Suprapubic skin (tissue), 3 donors: ENCODE measurements at regions not wholly inside any gene's neighbourhood (a gene's known extent, or its start where the extent isn't known, plus 50 kb on each side); places are given as distances from the start of the nearest gene placed in this dataset.

Experiments
- EP300 ChIP-seq: sonication (generic); formaldehyde crosslinking; IDR thresholded peaks from one replicate; pipeline ENCODE4 v1.6.1; 2017; ENCODE audit warnings: antibody characterized with exemption
- POLR2A ChIP-seq, 2 donors: fragments of 450-650 bp; IDR thresholded peaks; one replicate each; pipeline ENCODE4 v1.6.1; 2017; ENCODE audit warnings: antibody characterized with exemption in 2 of 2, mild to moderate bottlenecking in 2 of 2, moderate library complexity in 2 of 2
- TF ChIP-seq, protein P1 (sequence below), 2 donors: fragments of 200-600 bp in 1 of 2; fragments of 450-650 bp in 1 of 2; sonication (generic) in 1 of 2; IDR thresholded peaks; one replicate each; pipeline ENCODE4 v1.5.1; 2016 to 2019; ENCODE audit warnings: antibody characterized with exemption in 2 of 2, mild to moderate bottlenecking in 1 of 2, moderate library complexity in 1 of 2

GRCh38 chr16:51761001-51761400, 609.9 kb upstream of the SALL1 start:
- TF ChIP-seq, protein P1, sequence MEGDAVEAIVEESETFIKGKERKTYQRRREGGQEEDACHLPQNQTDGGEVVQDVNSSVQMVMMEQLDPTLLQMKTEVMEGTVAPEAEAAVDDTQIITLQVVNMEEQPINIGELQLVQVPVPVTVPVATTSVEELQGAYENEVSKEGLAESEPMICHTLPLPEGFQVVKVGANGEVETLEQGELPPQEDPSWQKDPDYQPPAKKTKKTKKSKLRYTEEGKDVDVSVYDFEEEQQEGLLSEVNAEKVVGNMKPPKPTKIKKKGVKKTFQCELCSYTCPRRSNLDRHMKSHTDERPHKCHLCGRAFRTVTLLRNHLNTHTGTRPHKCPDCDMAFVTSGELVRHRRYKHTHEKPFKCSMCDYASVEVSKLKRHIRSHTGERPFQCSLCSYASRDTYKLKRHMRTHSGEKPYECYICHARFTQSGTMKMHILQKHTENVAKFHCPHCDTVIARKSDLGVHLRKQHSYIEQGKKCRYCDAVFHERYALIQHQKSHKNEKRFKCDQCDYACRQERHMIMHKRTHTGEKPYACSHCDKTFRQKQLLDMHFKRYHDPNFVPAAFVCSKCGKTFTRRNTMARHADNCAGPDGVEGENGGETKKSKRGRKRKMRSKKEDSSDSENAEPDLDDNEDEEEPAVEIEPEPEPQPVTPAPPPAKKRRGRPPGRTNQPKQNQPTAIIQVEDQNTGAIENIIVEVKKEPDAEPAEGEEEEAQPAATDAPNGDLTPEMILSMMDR (IDR thresholded peaks at IDR 0.05): no peak
- no peak for TF ChIP-seq POLR2A (IDR thresholded peaks at IDR 0.05)
- no peak for TF ChIP-seq EP300
